Muscle layer of duodenum (tissue), 2 donors: ENCODE measurements at regions not wholly inside any gene's neighbourhood (a gene's known extent, or its start where the extent isn't known, plus 50 kb on each side); places are given as distances from the start of the nearest gene placed in this dataset.
"Not testable (repeated sequence)": the region's sequence is repeated elsewhere in the genome, so short reads cannot be mapped to it uniquely, and the experiment has no call there.

Experiments
- H3K27ac ChIP-seq: one replicate; pipeline ENCODE4 v1.7.0; 2013; ENCODE audit warnings: mild to moderate bottlenecking, low read length
- H3K27me3 ChIP-seq: one replicate; pipeline ENCODE4 v1.7.0; 2013; ENCODE audit warnings: low read depth, mild to moderate bottlenecking, control low read depth, low read length
- H3K36me3 ChIP-seq, 2 donors: one replicate each; pipeline ENCODE4 v1.7.0; 2013; ENCODE audit warnings: low read length in 2 of 2, control low read depth in 1 of 2, mild to moderate bottlenecking in 1 of 2; ENCODE audit not compliant: insufficient read depth in 2 of 2, control insufficient read depth in 1 of 2
- H3K4me1 ChIP-seq, 2 donors: one replicate each; pipeline ENCODE4 v1.7.0; 2013; ENCODE audit warnings: low read length in 2 of 2, mild to moderate bottlenecking in 2 of 2, control low read depth in 1 of 2, moderate library complexity in 1 of 2; ENCODE audit not compliant: insufficient read depth in 2 of 2, control insufficient read depth in 1 of 2
- H3K4me3 ChIP-seq, 2 donors: one replicate each; pipeline ENCODE4 v1.7.0; 2013; ENCODE audit warnings: low read length in 2 of 2, low read depth in 1 of 2, mild to moderate bottlenecking in 1 of 2
- H3K9me3 ChIP-seq, 2 donors: one replicate each; pipeline ENCODE4 v1.7.0; 2013; ENCODE audit warnings: low read length in 2 of 2, control low read depth in 1 of 2, mild to moderate bottlenecking in 1 of 2; ENCODE audit not compliant: control insufficient read depth in 1 of 2
- donor health status: healthy.

GRCh38 chr19:30254789-30255188, 117.4 kb upstream of the ZNF536 start:
- peaks cover 10% of the 10 kb centered on the region for H3K27me3 ChIP-seq
- H3K36me3 ChIP-seq, result no peaks in the 10 kb centered on the region
- no peak overlapping the region for H3K27ac ChIP-seq

GRCh38 chr19:30255791-30256495, 116.2 kb upstream of the ZNF536 start:
- H3K4me1 ChIP-seq, result no peaks in the 10 kb centered on the region
- H3K27ac ChIP-seq, result no peak overlapping the region
- no peaks in the 10 kb centered on the region for H3K9me3 ChIP-seq
- peaks cover 10% of the 10 kb centered on the region for H3K27me3 ChIP-seq
- H3K4me3 ChIP-seq, result no peak overlapping the region
- H3K36me3 ChIP-seq, result no peaks in the 10 kb centered on the region

More at GRCh38 chr19:30254789-30255188, 117.4 kb upstream of the ZNF536 start:
- Histone ChIP-seq H3K4me3 (no peak overlapping the region), H3K4me1 (no peaks in the 10 kb centered on the region), H3K9me3 (no peaks in the 10 kb centered on the region)

GRCh38 chr19:30256496-30256850, 115.7 kb upstream of the ZNF536 start:
- H3K36me3 ChIP-seq, result no peaks in the 10 kb centered on the region
- H3K27ac ChIP-seq, result no peak overlapping the region

GRCh38 chr19:30263830-30264381, 108.3 kb upstream of the ZNF536 start:
- H3K4me1 ChIP-seq, result no peaks in the 10 kb centered on the region
- H3K27me3 ChIP-seq, result no peaks in the 10 kb centered on the region
- no peak overlapping the region for H3K27ac ChIP-seq
- no peaks in the 10 kb centered on the region for H3K36me3 ChIP-seq
- no peaks in the 10 kb centered on the region for H3K9me3 ChIP-seq
- H3K4me3 ChIP-seq, result no peak overlapping the region

More at GRCh38 chr19:30256496-30256850, 115.7 kb upstream of the ZNF536 start:
- Histone ChIP-seq H3K27me3 (peaks cover 10% of the 10 kb centered on the region), H3K4me3 (no peak overlapping the region), H3K4me1 (no peaks in the 10 kb centered on the region), H3K9me3 (no peaks in the 10 kb centered on the region)

- not testable (repeated sequence) for H3K27me3 ChIP-seq, H3K9me3 ChIP-seq, H3K36me3 ChIP-seq
Observed at GRCh38 chr19:30265918-30266317, 106.3 kb upstream of the ZNF536 start.

GRCh38 chr19:30266687-30267086, 105.5 kb upstream of the ZNF536 start:
- Histone ChIP-seq H3K9me3 (peaks cover 0 to under 1% of the 10 kb centered on the region in 2 donors), H3K36me3 (no peaks in the 10 kb centered on the region), H3K27me3 (no peaks in the 10 kb centered on the region), H3K4me3 (no peak overlapping the region), H3K4me1 (no peaks in the 10 kb centered on the region), H3K27ac (no peak overlapping the region)

More at GRCh38 chr19:30265918-30266317, 106.3 kb upstream of the ZNF536 start:
- H3K4me1 ChIP-seq, H3K4me3 ChIP-seq, H3K27ac ChIP-seq: not testable (repeated sequence)

GRCh38 chr19:30267332-30267731, 104.9 kb upstream of the ZNF536 start:
- Histone ChIP-seq H3K36me3 (no peaks in the 10 kb centered on the region), H3K4me1 (no peaks in the 10 kb centered on the region), H3K27ac (no peak overlapping the region), H3K27me3 (no peaks in the 10 kb centered on the region), H3K9me3 (peaks cover 0 to 3% of the 10 kb centered on the region in 2 donors), H3K4me3 (no peak overlapping the region)

GRCh38 chr19:30268601-30269000, 103.6 kb upstream of the ZNF536 start:
- Histone ChIP-seq H3K4me1 (no peaks in the 10 kb centered on the region), H3K36me3 (no peaks in the 10 kb centered on the region), H3K27ac (no peak overlapping the region), H3K4me3 (no peak overlapping the region), H3K9me3 (peaks cover 0 to 14% of the 10 kb centered on the region in 2 donors), H3K27me3 (no peaks in the 10 kb centered on the region)

- Histone ChIP-seq H3K27me3 (no peaks in the 10 kb centered on the region), H3K4me1 (no peaks in the 10 kb centered on the region), H3K4me3 (no peak overlapping the region), H3K36me3 (no peaks in the 10 kb centered on the region), H3K9me3 (peaks cover 0 to 14% of the 10 kb centered on the region in 2 donors), H3K27ac (no peak overlapping the region)
Observed at GRCh38 chr19:30269638-30270037, 102.5 kb upstream of the ZNF536 start.

- no peaks in the 10 kb centered on the region for H3K36me3 ChIP-seq
- no peak overlapping the region for H3K27ac ChIP-seq
- no peaks in the 10 kb centered on the region for H3K27me3 ChIP-seq
- no peaks in the 10 kb centered on the region for H3K4me1 ChIP-seq
- no peak overlapping the region for H3K4me3 ChIP-seq
- peaks cover 0 to 14% of the 10 kb centered on the region in 2 donors for H3K9me3 ChIP-seq
Observed at GRCh38 chr19:30271816-30272215, 100.4 kb upstream of the ZNF536 start.

GRCh38 chr19:30272554-30272953, 99.6 kb upstream of the ZNF536 start:
- Histone ChIP-seq H3K4me3 (peak overlapping the region in 1 of 2 donors; percentile 9), H3K4me1 (no peaks in the 10 kb centered on the region), H3K27ac (no peak overlapping the region), H3K36me3 (no peaks in the 10 kb centered on the region), H3K27me3 (no peaks in the 10 kb centered on the region), H3K9me3 (peaks cover 0 to 14% of the 10 kb centered on the region in 2 donors)

GRCh38 chr19:30273184-30273583, 99.0 kb upstream of the ZNF536 start:
- Histone ChIP-seq H3K4me1 (no peaks in the 10 kb centered on the region), H3K36me3 (no peaks in the 10 kb centered on the region), H3K27ac (no peak overlapping the region), H3K9me3 (peaks cover 0 to 14% of the 10 kb centered on the region in 2 donors), H3K4me3 (peak overlapping the region in 1 of 2 donors; percentile 9), H3K27me3 (no peaks in the 10 kb centered on the region)
